AG10803 (cell line): ENCODE measurements at regions not wholly inside any gene's neighbourhood (a gene's known extent, or its start where the extent isn't known, plus 50 kb on each side); places are given as distances from the start of the nearest gene placed in this dataset.

Source experiments
- DNase-seq: peaks from one replicate; pipeline ENCODE4 v3.0.0; 2010; ENCODE audit warnings: low read depth
- H3K4me3 ChIP-seq: 2 replicates; pipeline ENCODE4 v1.5.1; 2011; ENCODE audit warnings: mild to moderate bottlenecking, low read length, control low read depth
- TF ChIP-seq, protein P1 (sequence below): conservative IDR thresholded peaks from 2 replicates; pipeline ENCODE4 v1.5.1; 2011; ENCODE audit warnings: mild to moderate bottlenecking, low read length, control low read depth, inconsistent platforms

DNA sequence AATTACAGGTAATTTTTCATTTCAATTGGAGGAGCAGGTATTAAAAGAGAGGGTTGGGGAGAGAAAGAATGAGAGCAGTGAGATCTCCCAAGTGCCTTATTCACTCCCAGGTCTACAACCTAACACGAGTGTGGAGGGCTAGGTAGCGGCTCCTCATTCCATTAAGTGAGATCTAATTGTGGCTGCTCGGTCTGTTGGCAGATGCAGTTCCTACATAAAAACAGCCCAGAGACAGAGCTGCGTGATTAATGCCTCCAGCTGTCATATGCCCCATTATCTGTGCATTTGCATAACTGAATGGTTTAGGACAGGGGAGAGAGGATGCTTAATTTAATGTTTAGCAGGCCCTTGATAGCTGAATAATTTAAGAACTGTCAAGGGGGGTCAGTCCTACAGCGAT, 100.5 kb downstream of the PSAT1 start:
- TF ChIP-seq, protein P1, sequence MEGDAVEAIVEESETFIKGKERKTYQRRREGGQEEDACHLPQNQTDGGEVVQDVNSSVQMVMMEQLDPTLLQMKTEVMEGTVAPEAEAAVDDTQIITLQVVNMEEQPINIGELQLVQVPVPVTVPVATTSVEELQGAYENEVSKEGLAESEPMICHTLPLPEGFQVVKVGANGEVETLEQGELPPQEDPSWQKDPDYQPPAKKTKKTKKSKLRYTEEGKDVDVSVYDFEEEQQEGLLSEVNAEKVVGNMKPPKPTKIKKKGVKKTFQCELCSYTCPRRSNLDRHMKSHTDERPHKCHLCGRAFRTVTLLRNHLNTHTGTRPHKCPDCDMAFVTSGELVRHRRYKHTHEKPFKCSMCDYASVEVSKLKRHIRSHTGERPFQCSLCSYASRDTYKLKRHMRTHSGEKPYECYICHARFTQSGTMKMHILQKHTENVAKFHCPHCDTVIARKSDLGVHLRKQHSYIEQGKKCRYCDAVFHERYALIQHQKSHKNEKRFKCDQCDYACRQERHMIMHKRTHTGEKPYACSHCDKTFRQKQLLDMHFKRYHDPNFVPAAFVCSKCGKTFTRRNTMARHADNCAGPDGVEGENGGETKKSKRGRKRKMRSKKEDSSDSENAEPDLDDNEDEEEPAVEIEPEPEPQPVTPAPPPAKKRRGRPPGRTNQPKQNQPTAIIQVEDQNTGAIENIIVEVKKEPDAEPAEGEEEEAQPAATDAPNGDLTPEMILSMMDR = no peak
- no peak overlapping the region for H3K4me3 ChIP-seq
- DNase-seq = no peak

DNA sequence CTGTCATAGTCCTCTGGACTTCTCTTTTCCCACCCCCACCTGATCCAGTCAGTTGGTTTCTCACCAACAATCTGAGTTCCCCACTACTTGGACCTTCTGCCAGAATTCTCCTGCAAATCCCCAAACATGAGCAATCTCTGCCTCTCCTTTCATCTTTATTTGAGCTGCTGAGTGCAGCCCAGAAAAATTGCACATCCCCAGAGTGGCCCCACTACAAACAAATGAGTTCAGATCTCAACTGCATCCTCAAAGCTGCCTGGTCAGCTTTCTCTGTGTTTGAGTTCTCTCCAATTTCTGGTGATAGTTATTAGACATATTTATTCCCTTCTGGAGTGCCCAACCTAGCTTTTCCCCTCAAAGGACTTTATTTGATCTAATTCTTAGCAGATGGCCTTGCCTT, 102.2 kb downstream of the PSAT1 start:
- TF ChIP-seq, protein P1 = no peak
- DNase-seq = no peak

DNA sequence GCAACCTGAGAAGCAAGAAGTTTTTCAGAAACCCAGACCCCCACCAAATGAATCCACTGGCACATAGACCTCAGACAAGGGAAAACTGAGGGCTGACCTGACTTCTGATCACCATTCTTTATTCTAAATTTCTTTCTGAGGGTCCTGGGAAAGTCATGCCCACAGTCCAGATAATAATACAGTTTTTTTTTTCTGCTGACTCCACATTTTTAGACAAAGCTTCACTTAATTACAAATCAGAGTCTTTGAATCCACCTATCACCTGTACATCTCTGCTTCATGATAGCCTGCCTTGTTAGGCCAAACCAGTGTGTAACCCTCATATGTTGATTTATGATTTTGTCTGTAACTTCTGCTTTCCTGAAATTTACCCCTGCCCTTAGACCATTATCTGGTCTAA, 103.6 kb downstream of the PSAT1 start:
- TF ChIP-seq, protein P1 = no peak
- DNase-seq = no peak
- no peak overlapping the region for H3K4me3 ChIP-seq

More for the DNA sequence above, 102.2 kb downstream of the PSAT1 start:
- no peak overlapping the region for H3K4me3 ChIP-seq

DNA sequence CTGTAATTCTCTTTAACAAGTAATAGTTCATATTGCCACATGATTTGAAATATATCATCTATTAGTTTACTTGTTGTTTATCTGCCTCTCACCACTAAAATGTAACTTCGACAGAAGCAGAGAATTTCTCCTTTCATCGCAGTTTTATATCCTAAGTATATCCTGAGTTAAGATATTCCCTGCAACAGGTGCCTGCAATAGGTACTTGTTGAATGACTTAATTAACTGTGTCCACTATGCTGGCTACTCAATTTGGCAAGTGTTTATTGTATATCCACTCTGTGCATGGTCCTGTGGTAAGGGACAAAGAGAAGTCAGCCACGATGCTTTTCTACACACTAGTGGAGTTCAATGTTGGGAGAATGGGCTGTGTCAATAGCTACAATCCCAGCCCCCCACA, 108.5 kb downstream of the PSAT1 start:
- TF ChIP-seq, protein P1 = no peak
- DNase-seq = no peak
- no peak overlapping the region for H3K4me3 ChIP-seq

DNA sequence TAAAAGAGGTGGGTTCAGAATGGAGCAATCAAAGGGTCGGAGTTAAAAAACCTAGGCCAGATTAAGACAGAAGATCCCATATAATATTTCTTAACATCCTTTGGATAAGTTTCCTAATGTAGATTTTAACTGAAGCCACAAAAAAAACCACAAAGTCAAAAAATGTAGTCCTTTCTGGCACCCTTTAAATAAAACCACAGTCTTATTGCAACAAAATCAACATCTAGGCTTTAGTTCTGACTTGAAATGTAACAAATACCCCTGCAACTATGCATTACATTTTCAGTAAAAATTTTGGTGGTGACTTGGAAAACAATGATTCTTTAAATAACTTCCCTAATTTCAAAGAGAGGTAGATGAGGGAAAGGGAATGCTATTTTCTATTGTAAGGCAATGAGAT, 109.2 kb downstream of the PSAT1 start:
- no peak overlapping the region for H3K4me3 ChIP-seq

DNA sequence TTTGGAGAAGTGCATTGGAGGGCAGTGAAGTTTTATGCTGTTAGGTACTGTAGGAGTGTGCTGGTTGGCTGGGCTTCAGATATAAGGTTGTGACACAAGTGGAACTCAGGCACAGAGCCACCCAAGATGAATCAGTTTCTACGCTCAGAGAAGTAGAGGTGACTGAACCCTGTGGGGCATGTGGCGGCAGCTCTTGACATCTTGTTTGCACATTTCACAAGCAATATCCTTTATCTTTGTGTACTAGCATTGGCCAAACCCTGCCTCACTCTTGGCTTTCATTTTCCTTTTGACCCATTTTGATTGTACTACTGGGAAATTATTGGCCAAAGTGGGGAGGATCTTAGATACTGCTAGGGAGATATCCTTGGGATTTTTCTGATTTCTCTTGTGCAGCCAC, 110.0 kb downstream of the PSAT1 start:
- H3K4me3 ChIP-seq = no peak overlapping the region
- TF ChIP-seq, protein P1 = no peak
- no peak for DNase-seq

More for the DNA sequence above, 109.2 kb downstream of the PSAT1 start:
- TF ChIP-seq, protein P1 = no peak
- peak; percentile 39 for DNase-seq

DNA sequence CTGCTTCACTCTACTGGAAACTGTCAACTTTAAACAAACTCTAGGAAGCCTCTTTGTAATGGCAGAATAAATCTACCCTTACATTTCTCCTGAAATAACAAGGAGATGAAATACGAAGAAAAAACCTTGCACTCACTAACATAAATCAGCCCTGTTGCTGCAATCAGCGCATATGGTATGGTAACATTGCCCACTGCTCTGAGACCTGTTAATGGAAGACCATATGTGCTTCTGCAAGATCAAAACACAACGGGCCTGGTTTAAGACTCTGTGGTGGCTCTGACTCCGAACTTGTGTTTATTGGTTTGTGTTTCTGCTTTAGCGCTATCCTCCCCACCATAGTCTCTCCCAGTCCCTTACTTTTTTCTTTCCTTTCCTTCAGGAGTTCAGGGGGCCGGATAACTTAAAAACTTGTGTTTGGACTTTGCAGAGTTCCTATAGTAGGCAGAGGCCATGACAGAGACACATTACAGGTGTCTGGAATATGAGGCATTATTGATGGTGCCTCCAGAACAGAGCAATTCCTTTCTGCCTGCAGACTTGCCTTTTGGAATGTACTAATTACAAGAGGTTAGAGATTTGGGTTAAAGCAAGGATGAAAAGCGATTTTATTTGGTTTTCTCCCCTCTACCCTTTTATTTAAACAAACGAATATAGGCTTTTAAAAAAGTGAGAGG, 110.8 kb downstream of the PSAT1 start:
- H3K4me3 ChIP-seq = no peak overlapping the region
- TF ChIP-seq, protein P1 = no peak
- DNase-seq = no peak
